Dermis microvascular lymphatic vessel endothelial cell (primary cell): ENCODE measurements at regions not wholly inside any gene's neighbourhood (a gene's known extent, or its start where the extent isn't known, plus 50 kb on each side); places are given as distances from the start of the nearest gene placed in this dataset.
"Not testable (repeated sequence)": the region's sequence is repeated elsewhere in the genome, so short reads cannot be mapped to it uniquely, and the experiment has no call there.

Source experiments
- DNase-seq, 2 donors: peaks; one replicate each; pipeline versions ENCODE4 v3.0.0 to v3.0.0-alpha.2; 2010; ENCODE audit warnings: low read depth in 2 of 2

GRCh38 chr6:103396768-103397167 lies 1463.0 kb downstream of the HACE1 start:
- no peak for DNase-seq

- no peak for DNase-seq
These were observed 1480.4 kb downstream of the HACE1 start for GRCh38 chr6:103379272-103379671.

GRCh38 chr6:103367212-103367611 lies 1492.5 kb downstream of the HACE1 start:
- DNase-seq, result no peak

- no peak for DNase-seq
These were observed 1503.2 kb downstream of the HACE1 start for GRCh38 chr6:103356531-103356930.

- no peak for DNase-seq
These were observed 1515.1 kb downstream of the HACE1 start for GRCh38 chr6:103344554-103345163.

GRCh38 chr6:103335412-103335811 lies 1524.3 kb downstream of the HACE1 start:
- no peak for DNase-seq

- DNase-seq, result no peak
These were observed 1532.7 kb downstream of the HACE1 start for GRCh38 chr6:103326760-103327757.

- no peak for DNase-seq
These were observed 1546.3 kb downstream of the HACE1 start for GRCh38 chr6:103313432-103313831.

- DNase-seq, result not testable (repeated sequence)
These were observed 1565.3 kb downstream of the HACE1 start for GRCh38 chr6:103294376-103294775.

GRCh38 chr6:103284835-103285234 lies 1574.9 kb downstream of the HACE1 start:
- no peak for DNase-seq

GRCh38 chr6:103280417-103280816 lies 1579.3 kb downstream of the HACE1 start:
- no peak for DNase-seq

GRCh38 chr6:103277936-103278335 lies 1581.8 kb downstream of the HACE1 start:
- no peak for DNase-seq

GRCh38 chr6:103273048-103273447 lies 1586.7 kb downstream of the HACE1 start:
- no peak for DNase-seq

GRCh38 chr6:103269581-103269980 lies 1590.1 kb downstream of the HACE1 start:
- no peak for DNase-seq

GRCh38 chr6:103268335-103268734 lies 1591.4 kb downstream of the HACE1 start:
- no peak for DNase-seq

GRCh38 chr6:103264020-103264419 lies 1595.7 kb downstream of the HACE1 start:
- DNase-seq, result no peak

- DNase-seq, result no peak
These were observed 1604.6 kb downstream of the HACE1 start for GRCh38 chr6:103255132-103255531.

- DNase-seq, result no peak
These were observed 1622.8 kb downstream of the HACE1 start for GRCh38 chr6:103236923-103237322.

GRCh38 chr6:103231181-103231580 lies 1628.5 kb downstream of the HACE1 start:
- no peak for DNase-seq

- no peak for DNase-seq
These were observed 1643.9 kb downstream of the HACE1 start for GRCh38 chr6:103215847-103216246.

GRCh38 chr6:103210686-103211085 lies 1649.0 kb downstream of the HACE1 start:
- no peak for DNase-seq

GRCh38 chr6:103198386-103198785 lies 1661.3 kb downstream of the HACE1 start:
- no peak for DNase-seq

GRCh38 chr6:103193413-103193812 lies 1666.3 kb downstream of the HACE1 start:
- DNase-seq, result no peak
